GM06990 (cell line): ENCODE measurements at regions not wholly inside any gene's neighbourhood (a gene's known extent, or its start where the extent isn't known, plus 50 kb on each side); places are given as distances from the start of the nearest gene placed in this dataset.

ENCODE experiments used
- DNase-seq: peaks from one replicate; pipeline ENCODE4 v3.0.0-alpha.2; 2011; ENCODE audit not compliant: insufficient read length; ENCODE audit errors: extremely low read depth
- H3K27me3 ChIP-seq: replicated peaks from 2 replicates; pipeline ENCODE4 v1.6.0; 2011; ENCODE audit warnings: low read length; ENCODE audit not compliant: control insufficient read depth, insufficient read depth
- H3K36me3 ChIP-seq: 2 replicates; pipeline ENCODE4 v1.5.1; 2011; ENCODE audit warnings: low read length; ENCODE audit not compliant: control insufficient read depth, insufficient read depth
- H3K4me3 ChIP-seq: replicated peaks from 2 replicates; pipeline ENCODE4 v1.5.1; 2011; ENCODE audit warnings: low read depth, mild to moderate bottlenecking, control low read depth, low read length
- TF ChIP-seq, protein P1 (sequence below): IDR thresholded peaks from 2 replicates; pipeline ENCODE4 v1.5.1; 2011; ENCODE audit warnings: low read length, control low read depth, mild to moderate bottlenecking, inconsistent platforms; ENCODE audit not compliant: insufficient read depth, poor library complexity, severe bottlenecking

- H3K4me3 ChIP-seq: no peak overlapping the region
- DNase-seq: no peak
- TF ChIP-seq, protein P1, sequence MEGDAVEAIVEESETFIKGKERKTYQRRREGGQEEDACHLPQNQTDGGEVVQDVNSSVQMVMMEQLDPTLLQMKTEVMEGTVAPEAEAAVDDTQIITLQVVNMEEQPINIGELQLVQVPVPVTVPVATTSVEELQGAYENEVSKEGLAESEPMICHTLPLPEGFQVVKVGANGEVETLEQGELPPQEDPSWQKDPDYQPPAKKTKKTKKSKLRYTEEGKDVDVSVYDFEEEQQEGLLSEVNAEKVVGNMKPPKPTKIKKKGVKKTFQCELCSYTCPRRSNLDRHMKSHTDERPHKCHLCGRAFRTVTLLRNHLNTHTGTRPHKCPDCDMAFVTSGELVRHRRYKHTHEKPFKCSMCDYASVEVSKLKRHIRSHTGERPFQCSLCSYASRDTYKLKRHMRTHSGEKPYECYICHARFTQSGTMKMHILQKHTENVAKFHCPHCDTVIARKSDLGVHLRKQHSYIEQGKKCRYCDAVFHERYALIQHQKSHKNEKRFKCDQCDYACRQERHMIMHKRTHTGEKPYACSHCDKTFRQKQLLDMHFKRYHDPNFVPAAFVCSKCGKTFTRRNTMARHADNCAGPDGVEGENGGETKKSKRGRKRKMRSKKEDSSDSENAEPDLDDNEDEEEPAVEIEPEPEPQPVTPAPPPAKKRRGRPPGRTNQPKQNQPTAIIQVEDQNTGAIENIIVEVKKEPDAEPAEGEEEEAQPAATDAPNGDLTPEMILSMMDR: no peak
- H3K27me3 ChIP-seq: no peaks in the 10 kb centered on the region
- no peaks in the 10 kb centered on the region for H3K36me3 ChIP-seq
Observed at GRCh38 chr4:189162888-189163287, 777.8 kb upstream of the FRG1 start.

- Histone ChIP-seq H3K4me3 (no peak overlapping the region), H3K36me3 (no peaks in the 10 kb centered on the region), H3K27me3 (no peaks in the 10 kb centered on the region)
- TF ChIP-seq, protein P1: no peak
- DNase-seq: no peak
Observed at GRCh38 chr4:189176002-189176401, 764.7 kb upstream of the FRG1 start.

DNA sequence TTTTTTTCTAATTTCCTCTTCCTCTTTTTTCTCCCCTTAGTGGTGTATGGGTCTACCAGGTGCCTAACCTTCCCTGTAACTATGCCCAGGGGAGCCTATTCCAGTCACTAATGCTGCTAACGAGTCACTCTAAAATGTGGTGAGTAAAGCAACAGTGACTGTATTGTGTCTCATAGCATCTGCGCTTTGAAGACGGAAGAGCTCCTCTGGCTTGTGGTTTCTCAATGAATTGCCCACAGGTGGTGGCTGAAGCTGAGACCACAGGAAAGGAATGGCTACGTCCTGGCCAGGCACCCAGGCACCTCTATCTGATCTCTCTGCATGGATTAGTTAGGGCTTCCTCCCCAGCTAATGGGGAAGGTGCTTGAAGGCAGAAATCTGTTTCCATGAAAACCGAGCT, 763.5 kb upstream of the FRG1 start:
- Histone ChIP-seq H3K36me3 (no peaks in the 10 kb centered on the region), H3K27me3 (no peaks in the 10 kb centered on the region), H3K4me3 (no peak overlapping the region)
- no peak for DNase-seq
- TF ChIP-seq, protein P1: no peak

DNA sequence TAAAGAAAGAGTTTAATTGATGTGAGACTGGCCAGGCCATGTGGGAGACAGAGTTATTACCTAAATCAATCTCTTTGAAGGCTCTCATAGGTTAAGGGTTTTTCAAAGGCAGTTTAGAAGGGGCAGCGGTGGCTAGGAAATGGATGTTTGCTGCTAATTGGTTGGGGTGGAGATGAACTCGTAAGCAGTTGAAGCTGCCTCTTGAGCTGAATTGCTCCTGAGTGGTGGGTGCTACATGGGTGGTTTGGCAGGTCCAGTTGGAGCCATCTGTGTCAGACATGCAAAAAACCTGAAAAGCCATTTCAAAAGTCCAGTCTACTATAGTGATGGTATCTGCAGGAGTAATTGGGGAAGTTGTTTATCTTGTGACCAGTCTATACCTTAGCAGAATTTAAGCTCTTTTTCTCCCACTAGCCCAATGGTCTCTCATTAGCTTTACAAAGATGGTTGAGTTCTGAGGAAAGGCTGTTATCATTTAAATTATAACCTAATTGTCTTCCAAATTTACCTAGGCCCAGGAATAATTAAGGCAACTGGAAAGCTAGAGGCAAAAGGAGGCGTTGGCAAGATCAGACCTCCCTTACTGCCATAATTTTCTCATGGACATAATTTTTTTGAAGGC, 762.4 kb upstream of the FRG1 start:
- no peak for DNase-seq
- H3K27me3 ChIP-seq: no peaks in the 10 kb centered on the region
- H3K4me3 ChIP-seq: no peak overlapping the region
- H3K36me3 ChIP-seq: no peaks in the 10 kb centered on the region
- TF ChIP-seq, protein P1: no peak

GRCh38 chr4:189185810-189186432, 754.8 kb upstream of the FRG1 start:
- H3K4me3 ChIP-seq: no peak overlapping the region
- H3K36me3 ChIP-seq: no peaks in the 10 kb centered on the region
- TF ChIP-seq, protein P1: no peak
- H3K27me3 ChIP-seq: no peaks in the 10 kb centered on the region
- DNase-seq: no peak
